IMR-90 (cell line): ENCODE measurements at regions not wholly inside any gene's neighbourhood (a gene's known extent, or its start where the extent isn't known, plus 50 kb on each side); places are given as distances from the start of the nearest gene placed in this dataset.

ENCODE experiments used
- ATAC-seq: fragments of 200-7000 bp; cut with Tn5 transposase; 2 replicates; pipeline ENCODE4 v1.9.1; 2020; ENCODE audit warnings: low read depth, mild to moderate bottlenecking, moderate library complexity
- BruUV-seq: library from RNA; stranded (reverse); fragments of 400-500 nt; replicated peaks from 2 replicates; lab custom pipeline; 2021; lab: Mats Ljungman, UMichigan
- CTCF ChIA-PET: fragments of 300-600 bp; formaldehyde crosslinking; extraction: SDS; loops from one replicate; lab custom pipeline; 2021; ENCODE audit warnings: antibody characterized with exemption; lab: Yijun Ruan, JAX
- POLR2A ChIA-PET: fragments of 300-600 bp; sonication (Branson Sonifier 250); formaldehyde crosslinking; loops from one replicate; lab custom pipeline; 2022; ENCODE audit warnings: antibody characterized with exemption; ENCODE audit not compliant: unreplicated experiment; lab: Charles Lee
- DNase-seq: peaks from one replicate; pipeline ENCODE4 v3.0.0; 2013
- H2AFZ ChIP-seq: replicated peaks from 2 replicates; pipeline ENCODE3; 2013; ENCODE audit warnings: low read length, mild to moderate bottlenecking; ENCODE audit not compliant: poor library complexity
- H2AK5ac ChIP-seq: 2 replicates; pipeline ENCODE4 v1.6.1; 2013; ENCODE audit warnings: low read depth, low read length, inconsistent platforms
- H2AK9ac ChIP-seq: replicated peaks from 2 replicates; pipeline ENCODE3; 2013; ENCODE audit warnings: mild to moderate bottlenecking, low read depth, low read length, moderate library complexity; ENCODE audit not compliant: poor library complexity
- H2BK120ac ChIP-seq: 2 replicates; pipeline ENCODE4 v1.6.1; 2013; ENCODE audit warnings: low read depth, low read length, inconsistent platforms
- H2BK15ac ChIP-seq: 3 replicates; pipeline ENCODE4 v1.6.1; 2013; ENCODE audit warnings: low read depth, low read length, inconsistent platforms
- H2BK20ac ChIP-seq: 2 replicates; pipeline ENCODE4 v1.6.1; 2013; ENCODE audit warnings: low read depth, mild to moderate bottlenecking, inconsistent platforms, low read length, moderate library complexity
- H2BK5ac ChIP-seq: 2 replicates; pipeline ENCODE4 v1.6.1; 2013; ENCODE audit warnings: mild to moderate bottlenecking, low read depth, low read length, inconsistent platforms; ENCODE audit not compliant: poor library complexity, severe bottlenecking
- H3K14ac ChIP-seq: replicated peaks from 2 replicates; pipeline ENCODE4 v1.6.1; 2013; ENCODE audit warnings: low read depth, low read length, inconsistent platforms
- H3K18ac ChIP-seq: 2 replicates; pipeline ENCODE4 v1.6.1; 2013; ENCODE audit warnings: low read depth, low read length, control low read depth
- H3K23ac ChIP-seq: 2 replicates; pipeline ENCODE4 v1.6.1; 2013; ENCODE audit warnings: low read depth, low read length, inconsistent platforms
- H3K27ac ChIP-seq: 2 replicates; pipeline ENCODE4 v1.5.1; 2013; ENCODE audit warnings: mild to moderate bottlenecking, control low read depth, low read length; ENCODE audit not compliant: insufficient read depth
- H3K27me3 ChIP-seq: 2 replicates; pipeline ENCODE4 v1.6.1; 2013; ENCODE audit warnings: low read length; ENCODE audit not compliant: control insufficient read depth, insufficient read depth
- H3K36me3 ChIP-seq: 2 replicates; pipeline ENCODE4 v1.6.1; 2013; ENCODE audit warnings: low read length, mixed read lengths; ENCODE audit not compliant: control insufficient read depth, insufficient read depth
- H3K4ac ChIP-seq: 2 replicates; pipeline ENCODE4 v1.6.1; 2013; ENCODE audit warnings: low read depth, low read length, inconsistent platforms
- H3K4me1 ChIP-seq: 2 replicates; pipeline ENCODE4 v1.6.1; 2013; ENCODE audit warnings: low read length, mixed read lengths; ENCODE audit not compliant: control insufficient read depth, insufficient read depth
- H3K4me2 ChIP-seq: 2 replicates; pipeline ENCODE4 v1.6.1; 2013; ENCODE audit warnings: low read depth, mild to moderate bottlenecking, control low read depth, low read length, moderate library complexity
- H3K4me3 ChIP-seq: 2 replicates; pipeline ENCODE4 v1.5.1; 2013; ENCODE audit warnings: low read depth, mild to moderate bottlenecking, control low read depth, low read length, moderate library complexity; ENCODE audit not compliant: insufficient read depth
- H3K56ac ChIP-seq: 2 replicates; pipeline ENCODE4 v1.6.1; 2013; ENCODE audit warnings: low read length, inconsistent platforms; ENCODE audit not compliant: insufficient read depth; ENCODE audit errors: extremely low read depth
- H3K79me1 ChIP-seq, 2 experiments: 2 replicates each; pipeline ENCODE4 v1.6.1; 2013; ENCODE audit warnings: low read length in 2 of 2, inconsistent platforms in 1 of 2, low read depth in 1 of 2
- H3K9ac ChIP-seq: 2 replicates; pipeline ENCODE4 v1.6.1; 2013; ENCODE audit warnings: low read depth, low read length, control low read depth
- H3K9me1 ChIP-seq: 2 replicates; pipeline ENCODE4 v1.6.1; 2013; ENCODE audit warnings: low read length, inconsistent platforms; ENCODE audit not compliant: insufficient read depth
- H3K9me3 ChIP-seq: 2 replicates; pipeline ENCODE4 v1.6.1; 2013; ENCODE audit warnings: low read length; ENCODE audit not compliant: control insufficient read depth, insufficient read depth
- H4K20me1 ChIP-seq: 2 replicates; pipeline ENCODE4 v1.6.1; 2013; ENCODE audit warnings: low read length, inconsistent platforms; ENCODE audit not compliant: insufficient read depth
- H4K5ac ChIP-seq: 2 replicates; pipeline ENCODE4 v1.6.1; 2013; ENCODE audit warnings: mild to moderate bottlenecking, low read depth, low read length, control low read depth
- H4K8ac ChIP-seq, 2 experiments: 2 replicates each; pipeline ENCODE4 v1.6.1; 2013; ENCODE audit warnings: low read depth in 2 of 2, low read length in 2 of 2, control low read depth in 1 of 2, inconsistent platforms in 1 of 2
- H4K91ac ChIP-seq: 2 replicates; pipeline ENCODE4 v1.6.1; 2013; ENCODE audit warnings: low read depth, low read length, inconsistent platforms; ENCODE audit not compliant: insufficient read depth
- CEBPB ChIP-seq: IDR thresholded peaks from 2 replicates; pipeline ENCODE4 v1.6.1; 2012; ENCODE audit warnings: low read depth, low read length, improper control_type of control experiment
- CHD1 ChIP-seq: IDR thresholded peaks from 2 replicates; pipeline ENCODE4 v1.6.1; 2012; ENCODE audit warnings: low read depth, low read length, improper control_type of control experiment
- RFX5 ChIP-seq: IDR thresholded peaks from 2 replicates; pipeline ENCODE4 v1.8.0; 2012; ENCODE audit warnings: low read depth, mild to moderate bottlenecking, low read length, moderate library complexity
- USF2 ChIP-seq: fragments of 150-350 bp; IDR thresholded peaks from 2 replicates; pipeline ENCODE4 v1.6.1; 2017; ENCODE audit warnings: mild to moderate bottlenecking, antibody characterized with exemption, low read length, low read depth
- WGBS, 2 experiments: methylation state at CpG; one replicate each; pipeline versions ENCODE4 v1.1.5 to v1.1.7; 2013; ENCODE audit warnings: missing lambda C conversion rate in 2 of 2; ENCODE audit not compliant: insufficient read length in 1 of 2; ENCODE audit errors: extremely low coverage in 2 of 2; 5-methylcytosine and 5-hydroxymethylcytosine counted together
- dilution Hi-C: fragments of 300-500 bp; cut with HindIII; formaldehyde crosslinking; loops from one replicate; pipeline ENCODE4 v1.14.3; 2018; ENCODE audit warnings: low sequenced_read_pairs; ENCODE audit not compliant: unreplicated experiment
- in situ Hi-C: fragments of 300-500 bp; cut with MboI; formaldehyde crosslinking; loops from 3 replicates; pipeline ENCODE4 v1.14.3; 2019; ENCODE audit warnings: low sequenced_read_pairs, inconsistent platforms, mixed read lengths
- intact Hi-C: fragments of 100-400 bp; cut with micrococcal nuclease; formaldehyde crosslinking; loops from 2 replicates; pipeline ENCODE4 v1.10.0; 2022

DNA sequence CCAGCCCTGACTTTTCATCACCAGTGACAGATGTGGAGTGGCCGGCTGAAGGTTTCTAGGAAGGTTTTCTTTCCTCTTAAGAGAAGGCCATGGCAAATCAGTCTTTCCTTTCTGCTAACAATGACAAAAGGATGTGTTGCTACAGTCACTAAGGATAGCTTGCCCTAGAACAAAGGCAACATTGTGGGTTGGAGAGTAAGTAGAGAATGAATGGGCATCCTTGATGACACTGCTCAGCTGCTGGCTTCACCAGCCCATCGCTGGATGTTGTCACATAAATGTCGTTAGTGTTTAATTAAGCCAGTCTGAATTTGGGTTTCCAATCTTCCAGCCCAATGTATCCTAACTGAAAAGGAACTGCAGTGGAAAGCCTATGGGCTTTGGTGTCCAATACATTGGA is 168.4 kb downstream of the ZIC5 start:
- H3K4me2 ChIP-seq: no peak overlapping the region
- WGBS, 2 experiments: no CpG with 5 or more reads among the region's 3 CpGs
- H3K79me1 ChIP-seq: no peaks in the 10 kb centered on the region
- POLR2A ChIA-PET: no interaction called here
- H3K36me3 ChIP-seq: no peaks in the 10 kb centered on the region
- no peak overlapping the region for H3K4me3 ChIP-seq
- CTCF ChIA-PET: no interaction called here
- H2BK20ac ChIP-seq: no peak overlapping the region
- no peak overlapping the region for H4K91ac ChIP-seq
- H4K8ac ChIP-seq: no peak overlapping the region
- no peak overlapping the region for H2BK15ac ChIP-seq
- no peak overlapping the region for H2BK120ac ChIP-seq
- TF ChIP-seq CHD1 (no peak), USF2 (no peak), CEBPB (no peak), RFX5 (no peak)
- no peak overlapping the region for H2BK5ac ChIP-seq
- no peak overlapping the region for H3K18ac ChIP-seq
- H3K23ac ChIP-seq: no peak overlapping the region
- no peaks in the 10 kb centered on the region; the same call in 1 of the 2 replicates for H4K20me1 ChIP-seq
- H2AK9ac ChIP-seq: no peak overlapping the region
- no peak overlapping the region for H3K4ac ChIP-seq
- no peak overlapping the region for H3K27ac ChIP-seq
- no peaks in the 10 kb centered on the region for H3K9me1 ChIP-seq
- ATAC-seq: no peak
- no peaks in the 10 kb centered on the region for H3K27me3 ChIP-seq
- no peak for DNase-seq
- dilution Hi-C loops: no loop called here
- H3K56ac ChIP-seq: no peak overlapping the region
- no peak overlapping the region for H3K9ac ChIP-seq
- no peaks in the 10 kb centered on the region for H3K9me3 ChIP-seq
- in situ Hi-C loops: no loop called here
- H3K14ac ChIP-seq: no peak overlapping the region
- BruUV-seq: no TSS peak
- no peak overlapping the region for H2AK5ac ChIP-seq
- no peaks in the 10 kb centered on the region for H3K4me1 ChIP-seq
- intact Hi-C loops: loop anchor here (10.0 kb wide), 1 partner anchor 358 kb away; no protein-coding TSS in a partner anchor
- no peak overlapping the region for H2AFZ ChIP-seq
- H4K5ac ChIP-seq: no peak overlapping the region
